GM12878 (cell line): ENCODE measurements at regions not wholly inside any gene's neighbourhood (a gene's known extent, or its start where the extent isn't known, plus 50 kb on each side); places are given as distances from the start of the nearest gene placed in this dataset.

Source experiments
- ATAC-seq: fragments of 200-7000 bp; cut with Tn5 transposase; 3 replicates; pipeline ENCODE4 v1.9.1; 2020; ENCODE audit warnings: mild to moderate bottlenecking, moderate library complexity
- BruUV-seq: library from RNA; stranded (reverse); fragments of 400-500 nt; replicated peaks from 2 replicates; lab custom pipeline; 2021; lab: Mats Ljungman, UMichigan
- CTCF ChIA-PET: fragments of 300-600 bp; sonication (Branson Sonifier 250); formaldehyde crosslinking; extraction: SDS; loops from one replicate; lab custom pipeline; 2021; ENCODE audit warnings: inconsistent platforms; lab: Yijun Ruan, JAX
- POLR2A ChIA-PET: fragments of 350-600 bp; formaldehyde crosslinking; extraction: SDS; loops from one replicate; lab custom pipeline; 2021; ENCODE audit warnings: inconsistent platforms; lab: Charles Lee
- RAD21 ChIA-PET: fragments of 300-600 bp; sonication (Branson Sonifier 250); formaldehyde crosslinking; loops from one replicate; lab custom pipeline; 2023; ENCODE audit warnings: antibody characterized with exemption; ENCODE audit not compliant: unreplicated experiment; lab: Charles Lee
- SMC1A ChIA-PET: fragments of 300-600 bp; sonication (Branson Sonifier 250); formaldehyde crosslinking; loops from one replicate; lab custom pipeline; 2023; ENCODE audit not compliant: unreplicated experiment, uncharacterized antibody; lab: Charles Lee
- DNase-seq: peaks from one replicate; pipeline ENCODE4 v3.0.0-alpha.2; 2011; ENCODE audit warnings: low read depth, low spot score
- FAIRE-seq: peaks from 3 replicates; lab custom pipeline; 2011; peaks lifted over from hg19 to GRCh38; lab: Jason Lieb, UNC
- H2AFZ ChIP-seq: 2 replicates; pipeline ENCODE4 v1.6.0; 2011; ENCODE audit warnings: low read depth, low read length, control low read depth; ENCODE audit not compliant: control insufficient read depth
- H3K27ac ChIP-seq: 2 replicates; pipeline ENCODE4 v1.5.1; 2011; ENCODE audit warnings: control low read depth; ENCODE audit not compliant: control insufficient read depth, insufficient read depth
- H3K27me3 ChIP-seq, 2 experiments: replicated peaks in 1 of 2; 2 replicates each; pipeline versions ENCODE4 v1.6.0 to v1.6.1; 2011; ENCODE audit warnings: low read length in 1 of 2; ENCODE audit not compliant: control insufficient read depth in 2 of 2, insufficient read depth in 2 of 2
- H3K36me3 ChIP-seq, 2 experiments: 2 replicates each; pipeline ENCODE4 v1.5.1; 2011; ENCODE audit warnings: low read length in 1 of 2; ENCODE audit not compliant: control insufficient read depth in 2 of 2, insufficient read depth in 2 of 2
- H3K4me1 ChIP-seq: 2 replicates; pipeline ENCODE4 v1.6.1; 2011; ENCODE audit warnings: mild to moderate bottlenecking, low read length, moderate library complexity, mixed read lengths; ENCODE audit not compliant: control insufficient read depth, insufficient read depth
- H3K4me2 ChIP-seq: 2 replicates; pipeline ENCODE4 v1.6.0; 2011; ENCODE audit warnings: control low read depth; ENCODE audit not compliant: control insufficient read depth, insufficient read depth
- H3K4me3 ChIP-seq: fragments of 200-600 bp; sonication (generic); 2 replicates; pipeline ENCODE4 v1.5.1; 2016
- H3K79me2 ChIP-seq: 2 replicates; pipeline ENCODE4 v1.6.0; 2011; ENCODE audit warnings: low read length; ENCODE audit not compliant: control insufficient read depth, insufficient read depth
- H3K9ac ChIP-seq: 2 replicates; pipeline ENCODE4 v1.8.0; 2011; ENCODE audit warnings: low read length, control low read depth, mixed read lengths; ENCODE audit not compliant: control insufficient read depth, insufficient read depth
- H3K9me3 ChIP-seq: replicated peaks from 3 replicates; pipeline ENCODE4 v1.5.1; 2011; ENCODE audit warnings: mild to moderate bottlenecking, low read length; ENCODE audit not compliant: control insufficient read depth, insufficient read depth
- H4K20me1 ChIP-seq: 2 replicates; pipeline ENCODE4 v1.6.0; 2011; ENCODE audit not compliant: control insufficient read depth, insufficient read depth
- ATF7 ChIP-seq: fragments of 450-650 bp; IDR thresholded peaks from 2 replicates; pipeline ENCODE4 v1.6.1; 2016; ENCODE audit warnings: low read depth, mild to moderate bottlenecking
- BHLHE40 ChIP-seq, 2 experiments: fragments of 450-650 bp in 1 of 2; IDR thresholded peaks; 2 replicates each; pipeline ENCODE4 v1.6.1; 2011 to 2017; ENCODE audit warnings: low read depth in 2 of 2, borderline replicate concordance in 1 of 2, improper control_type of control experiment in 1 of 2, low read length in 1 of 2, mild to moderate bottlenecking in 1 of 2
- CHD2 ChIP-seq: IDR thresholded peaks from 2 replicates; pipeline ENCODE4 v1.6.1; 2011; ENCODE audit warnings: low read depth, low read length, improper control_type of control experiment, borderline replicate concordance
- CUX1 ChIP-seq: IDR thresholded peaks from 2 replicates; pipeline ENCODE4 v1.6.1; 2012; ENCODE audit warnings: improper control_type of control experiment, low read depth, low read length; ENCODE audit not compliant: insufficient replicate concordance
- ELK1 ChIP-seq: IDR thresholded peaks from 2 replicates; pipeline ENCODE4 v1.6.1; 2012; ENCODE audit warnings: low read depth, low read length, improper control_type of control experiment
- FOS ChIP-seq: IDR thresholded peaks from 3 replicates; pipeline ENCODE4 v1.6.1; 2011; ENCODE audit warnings: borderline replicate concordance; ENCODE audit not compliant: insufficient read length; ENCODE audit errors: extremely low read depth
- IRF5 ChIP-seq: fragments of 450-650 bp; IDR thresholded peaks from 2 replicates; pipeline ENCODE4 v1.6.1; 2017; ENCODE audit warnings: borderline replicate concordance
- JUND ChIP-seq: IDR thresholded peaks from 2 replicates; pipeline ENCODE4 v1.6.1; 2012; ENCODE audit warnings: low read depth, mild to moderate bottlenecking, low read length, improper control_type of control experiment, moderate library complexity
- MAX ChIP-seq: IDR thresholded peaks from 2 replicates; pipeline ENCODE4 v1.6.1; 2012; ENCODE audit warnings: low read depth, low read length, improper control_type of control experiment
- MTA2 ChIP-seq: fragments of 450-650 bp; IDR thresholded peaks from 2 replicates; pipeline ENCODE4 v1.6.1; 2016; ENCODE audit warnings: low read depth, mild to moderate bottlenecking, moderate library complexity
- NR2C1 ChIP-seq: fragments of 450-650 bp; IDR thresholded peaks from 2 replicates; pipeline ENCODE4 v1.6.1; 2017; ENCODE audit warnings: antibody characterized with exemption, mild to moderate bottlenecking, moderate library complexity
- NRF1 ChIP-seq: conservative IDR thresholded peaks from 2 replicates; pipeline ENCODE4 v1.6.1; 2011; ENCODE audit warnings: mild to moderate bottlenecking, low read depth, low read length, improper control_type of control experiment
- USF2 ChIP-seq: IDR thresholded peaks from 2 replicates; pipeline ENCODE4 v1.6.1; 2011; ENCODE audit warnings: low read depth, low read length, improper control_type of control experiment, borderline replicate concordance
- ZNF622 ChIP-seq: fragments of 450-650 bp; IDR thresholded peaks from 2 replicates; pipeline ENCODE4 v1.6.1; 2017; ENCODE audit warnings: mild to moderate bottlenecking, inconsistent platforms
- WGBS: methylation state at CpG from one replicate; pipeline ENCODE4 v1.1.6; 2016; ENCODE audit warnings: low lambda C conversion rate; ENCODE audit not compliant: insufficient replicate concordance, insufficient coverage; ENCODE audit errors: missing lambda C conversion rate; 5-methylcytosine and 5-hydroxymethylcytosine counted together
- in situ Hi-C: fragments of 300-500 bp; cut with MboI; formaldehyde crosslinking; loops from 9 replicates; pipeline ENCODE4 v1.14.3; 2018; ENCODE audit warnings: mixed read lengths
- intact Hi-C: fragments of 100-400 bp; cut with micrococcal nuclease; formaldehyde crosslinking; loops from one replicate; pipeline ENCODE4 v1.14.2; 2022; ENCODE audit not compliant: unreplicated experiment

- TF ChIP-seq CUX1 (no peak), BHLHE40 (IDR thresholded peaks at IDR 0.05; ENCODE audit: borderline replicate concordance in 1 of 2, low read depth in 2 of 2, low read length in 1 of 2) (no peak), ZNF622 (no peak), ATF7 (no peak), NRF1 (no peak), ELK1 (no peak)
Observed at GRCh38 chr7:68846811-68847325, 751.4 kb upstream of the AUTS2 start (continued).

- ChIA-PET SMC1A (no interaction called here), POLR2A (no interaction called here), RAD21 (no interaction called here), CTCF (no interaction called here)
- intact Hi-C loops (no loop called here), in situ Hi-C loops (no loop called here)
- Histone ChIP-seq H3K9me3 (no peaks in the 10 kb centered on the region; the same call in 2 of the 3 replicates), H3K27me3 (no peaks in the 10 kb centered on the region), H3K79me2 (no peaks in the 10 kb centered on the region), H3K4me2 (no peak overlapping the region), H4K20me1 (no peaks in the 10 kb centered on the region), H3K4me3 (no peak overlapping the region), H3K27ac (no peak overlapping the region), H3K36me3 (no peaks in the 10 kb centered on the region), H2AFZ (no peak overlapping the region), H3K9ac (no peak overlapping the region), H3K4me1 (no peaks in the 10 kb centered on the region)
- DNase-seq = no peak
- no peak for FAIRE-seq
- BruUV-seq = no TSS peak
- no peak for ATAC-seq
- 58% methylated on average over 6 of the region's 6 CpGs for WGBS
- TF ChIP-seq CHD2 (no peak), JUND (no peak), NR2C1 (no peak), IRF5 (no peak), FOS (no peak), MAX (no peak), MTA2 (no peak), USF2 (no peak)
Observed at GRCh38 chr7:68853254-68853653, 745.0 kb upstream of the AUTS2 start.
